AG04450 (cell line): ENCODE measurements at regions not wholly inside any gene's neighbourhood (a gene's known extent, or its start where the extent isn't known, plus 50 kb on each side); places are given as distances from the start of the nearest gene placed in this dataset.

Experiments
- CTCF ChIA-PET: fragments of 300-600, 350-600 bp; formaldehyde crosslinking; extraction: SDS; loops from one replicate; lab custom pipeline; 2022; ENCODE audit warnings: antibody characterized with exemption, inconsistent platforms; lab: Charles Lee
- POLR2A ChIA-PET: fragments of 350-600 bp; formaldehyde crosslinking; extraction: SDS; loops from one replicate; lab custom pipeline; 2021; ENCODE audit warnings: antibody characterized with exemption, inconsistent platforms; lab: Yijun Ruan, JAX
- DNase-seq: peaks from one replicate; pipeline ENCODE4 v3.0.0-alpha.2; 2011; ENCODE audit warnings: low read depth, low spot score
- H3K27ac ChIP-seq: one replicate; pipeline ENCODE4 v1.5.1; 2012; ENCODE audit warnings: low read depth, low read length, control low read depth
- H3K27me3 ChIP-seq: one replicate; pipeline ENCODE4 v1.6.0; 2012; ENCODE audit warnings: low read length; ENCODE audit not compliant: control insufficient read depth, insufficient read depth
- H3K4me3 ChIP-seq: 2 replicates; pipeline ENCODE4 v1.5.1; 2011; ENCODE audit warnings: mild to moderate bottlenecking, low read depth, low read length, control low read depth
- H3K9me3 ChIP-seq: 2 replicates; pipeline ENCODE4 v1.5.1; 2012; ENCODE audit warnings: low read length; ENCODE audit not compliant: control insufficient read depth, insufficient read depth
- CTCF ChIP-seq: IDR thresholded peaks from 2 replicates; pipeline ENCODE4 v1.5.1; 2011; ENCODE audit warnings: low read depth, low read length, control low read depth, inconsistent platforms

- POLR2A ChIA-PET = interaction anchor here (0.8 kb wide), 1 partner anchor 83 kb away, joined by 3 read pairs; no protein-coding TSS in a partner anchor
- H3K9me3 ChIP-seq = no peaks in the 10 kb centered on the region
- CTCF ChIA-PET = no interaction called here
Measured at GRCh38 chr1:232499188-232499587, 130.7 kb downstream of the SIPA1L2 start.

GRCh38 chr1:232493869-232494268, 136.1 kb downstream of the SIPA1L2 start:
- Histone ChIP-seq H3K9me3 (no peaks in the 10 kb centered on the region), H3K27me3 (no peaks in the 10 kb centered on the region), H3K27ac (no peak overlapping the region), H3K4me3 (no peak overlapping the region)
- CTCF ChIA-PET = no interaction called here
- POLR2A ChIA-PET = no interaction called here
- no peak for DNase-seq
- TF ChIP-seq CTCF = no peak

More at GRCh38 chr1:232499188-232499587, 130.7 kb downstream of the SIPA1L2 start:
- TF ChIP-seq CTCF = no peak
- Histone ChIP-seq H3K4me3 (no peak overlapping the region), H3K27ac (no peak overlapping the region), H3K27me3 (no peaks in the 10 kb centered on the region)
- DNase-seq = no peak

GRCh38 chr1:232489256-232489655, 140.7 kb downstream of the SIPA1L2 start:
- Histone ChIP-seq H3K27ac (no peak overlapping the region), H3K27me3 (no peaks in the 10 kb centered on the region), H3K4me3 (no peak overlapping the region), H3K9me3 (no peaks in the 10 kb centered on the region)
- TF ChIP-seq CTCF = no peak
- no peak for DNase-seq
- CTCF ChIA-PET = no interaction called here
- POLR2A ChIA-PET = no interaction called here

GRCh38 chr1:232487236-232487635, 142.7 kb downstream of the SIPA1L2 start:
- Histone ChIP-seq H3K27ac (peak overlapping the region; percentile 21), H3K4me3 (no peak overlapping the region), H3K9me3 (no peaks in the 10 kb centered on the region), H3K27me3 (no peaks in the 10 kb centered on the region)
- TF ChIP-seq CTCF = no peak
- DNase-seq = no peak
- POLR2A ChIA-PET = no interaction called here
- CTCF ChIA-PET = no interaction called here

GRCh38 chr1:232486454-232487207, 143.3 kb downstream of the SIPA1L2 start:
- CTCF ChIA-PET = no interaction called here
- no peaks in the 10 kb centered on the region for H3K9me3 ChIP-seq
- H3K27ac ChIP-seq = peak overlapping the region; percentile 48
- H3K27me3 ChIP-seq = no peaks in the 10 kb centered on the region
- POLR2A ChIA-PET = no interaction called here
- TF ChIP-seq CTCF = no peak
- no peak for DNase-seq
- no peak overlapping the region for H3K4me3 ChIP-seq
